ENCODE measurements at regions not wholly inside any gene's neighbourhood (a gene's known extent, or its start where the extent isn't known, plus 50 kb on each side); places are given as distances from the start of the nearest gene placed in this dataset.

DNA sequence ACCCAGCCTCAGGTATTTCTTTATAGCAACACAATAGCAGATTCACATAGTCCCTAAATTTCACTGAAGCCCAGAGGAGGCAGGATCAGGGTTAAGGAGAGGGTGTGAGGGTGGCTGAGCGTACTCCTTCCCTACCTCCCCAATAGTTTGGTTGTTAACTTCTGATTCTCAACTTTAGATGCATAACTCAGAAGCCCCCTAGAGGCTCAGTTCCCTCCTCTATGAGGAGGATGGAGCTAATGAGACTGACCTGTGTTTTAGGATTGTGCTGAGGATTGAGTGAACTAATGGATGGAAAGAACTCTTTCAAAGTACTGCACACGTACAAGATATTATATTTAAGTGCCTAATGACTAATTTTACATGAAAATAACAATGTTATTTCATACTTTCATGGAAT is 249.3 kb upstream of the SOX14 start:
- TF ChIP-seq CTCF (IDR thresholded peaks at IDR 0.05) (no peak), POLR2A (IDR thresholded peaks at IDR 0.05) (no peak), EP300 (IDR thresholded peaks at IDR 0.05) (no peak), POLR2AphosphoS5 (IDR thresholded peaks at IDR 0.05) (no peak)

All from upper lobe of left lung (tissue), 4 donors.